ENCODE measurements at regions not wholly inside any gene's neighbourhood (a gene's known extent, or its start where the extent isn't known, plus 50 kb on each side); places are given as distances from the start of the nearest gene placed in this dataset.

DNA sequence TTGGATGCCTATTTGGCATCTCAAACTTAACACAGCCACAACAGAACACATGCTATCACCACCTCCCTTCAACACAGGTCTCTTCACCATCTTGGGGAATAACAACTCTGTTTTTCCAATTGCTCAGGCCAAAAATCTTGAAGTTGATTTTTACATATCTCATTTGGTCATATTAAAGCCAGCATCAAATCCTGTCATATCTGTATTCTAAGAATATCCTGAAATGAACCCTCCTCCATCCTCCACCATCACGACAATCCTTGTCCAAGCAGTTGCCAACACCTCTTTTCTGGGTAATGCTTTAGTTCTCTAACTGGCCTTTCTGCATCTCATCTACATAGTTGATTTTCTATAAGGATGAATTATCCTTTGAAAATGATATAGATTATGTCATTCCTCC is 168.7 kb downstream of the GPR37 start:
- TF ChIP-seq ERG (CRISPR knock-in tag; IDR thresholded peaks at IDR 0.05), result no peak
- no peak for TF ChIP-seq ZMAT4 (CRISPR knock-in tag; IDR thresholded peaks at IDR 0.05)
- TF ChIP-seq ZNF263 (CRISPR knock-in tag; IDR thresholded peaks at IDR 0.05; ENCODE audit: low read depth), result no peak
- TF ChIP-seq SMAD4 (CRISPR knock-in tag; IDR thresholded peaks at IDR 0.05), result no peak
- no peak for TF ChIP-seq GRHL2 (CRISPR knock-in tag; IDR thresholded peaks at IDR 0.05; ENCODE audit: insufficient replicate concordance, severe bottlenecking)
- TF ChIP-seq HMGA2 (CRISPR knock-in tag; IDR thresholded peaks at IDR 0.05), result no peak
- TF ChIP-seq, protein P1, sequence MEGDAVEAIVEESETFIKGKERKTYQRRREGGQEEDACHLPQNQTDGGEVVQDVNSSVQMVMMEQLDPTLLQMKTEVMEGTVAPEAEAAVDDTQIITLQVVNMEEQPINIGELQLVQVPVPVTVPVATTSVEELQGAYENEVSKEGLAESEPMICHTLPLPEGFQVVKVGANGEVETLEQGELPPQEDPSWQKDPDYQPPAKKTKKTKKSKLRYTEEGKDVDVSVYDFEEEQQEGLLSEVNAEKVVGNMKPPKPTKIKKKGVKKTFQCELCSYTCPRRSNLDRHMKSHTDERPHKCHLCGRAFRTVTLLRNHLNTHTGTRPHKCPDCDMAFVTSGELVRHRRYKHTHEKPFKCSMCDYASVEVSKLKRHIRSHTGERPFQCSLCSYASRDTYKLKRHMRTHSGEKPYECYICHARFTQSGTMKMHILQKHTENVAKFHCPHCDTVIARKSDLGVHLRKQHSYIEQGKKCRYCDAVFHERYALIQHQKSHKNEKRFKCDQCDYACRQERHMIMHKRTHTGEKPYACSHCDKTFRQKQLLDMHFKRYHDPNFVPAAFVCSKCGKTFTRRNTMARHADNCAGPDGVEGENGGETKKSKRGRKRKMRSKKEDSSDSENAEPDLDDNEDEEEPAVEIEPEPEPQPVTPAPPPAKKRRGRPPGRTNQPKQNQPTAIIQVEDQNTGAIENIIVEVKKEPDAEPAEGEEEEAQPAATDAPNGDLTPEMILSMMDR (IDR thresholded peaks at IDR 0.05), result no peak
- TF ChIP-seq TEAD4 (CRISPR knock-in tag; IDR thresholded peaks at IDR 0.05), result no peak
- TF ChIP-seq EMX1 (CRISPR knock-in tag; IDR thresholded peaks at IDR 0.05), result no peak
- no peak for TF ChIP-seq ZNF423 (CRISPR knock-in tag; IDR thresholded peaks at IDR 0.05)
- TF ChIP-seq, protein P2, sequence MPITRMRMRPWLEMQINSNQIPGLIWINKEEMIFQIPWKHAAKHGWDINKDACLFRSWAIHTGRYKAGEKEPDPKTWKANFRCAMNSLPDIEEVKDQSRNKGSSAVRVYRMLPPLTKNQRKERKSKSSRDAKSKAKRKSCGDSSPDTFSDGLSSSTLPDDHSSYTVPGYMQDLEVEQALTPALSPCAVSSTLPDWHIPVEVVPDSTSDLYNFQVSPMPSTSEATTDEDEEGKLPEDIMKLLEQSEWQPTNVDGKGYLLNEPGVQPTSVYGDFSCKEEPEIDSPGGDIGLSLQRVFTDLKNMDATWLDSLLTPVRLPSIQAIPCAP (CRISPR knock-in tag; IDR thresholded peaks at IDR 0.05), result no peak
- Mint-ChIP-seq H3K4me1 (no peaks in the 10 kb centered on the region), H3K4me3 (no peak overlapping the region), H3K9me3 (no peaks in the 10 kb centered on the region), H3K27ac (no peak overlapping the region), H3K36me3 (no peaks in the 10 kb centered on the region), H3K27me3 (ENCODE audit: low read depth) (no peaks in the 10 kb centered on the region)
- POLR2A ChIA-PET, result no interaction called here
- CTCF ChIA-PET, result no interaction called here
- no peak for ATAC-seq
- no peak for DNase-seq (ENCODE audit: low spot score)

DNA sequence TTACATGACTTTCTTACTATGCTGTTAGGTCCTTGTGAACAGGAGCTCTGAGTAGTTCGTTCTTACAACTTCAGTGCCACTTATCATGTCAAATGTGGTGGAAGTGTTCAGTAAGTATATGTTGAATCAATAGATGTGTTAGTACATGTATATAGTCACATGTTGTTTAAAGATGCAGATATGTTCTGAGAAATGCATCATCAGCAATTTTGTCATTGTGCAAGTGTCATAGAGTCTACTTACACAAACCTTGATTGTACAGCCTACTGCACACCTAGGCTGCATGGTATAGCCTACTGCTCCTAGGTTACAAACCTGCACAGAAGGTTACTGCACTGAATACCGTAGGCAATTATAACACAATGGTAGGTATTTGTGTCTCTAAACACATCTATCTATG is 174.8 kb downstream of the GPR37 start:
- POLR2A ChIA-PET, result interaction anchor here (0.5 kb wide), 1 partner anchor 229 kb away, joined by 3 read pairs; no protein-coding TSS in a partner anchor
- ATAC-seq (no peak), DNase-seq (ENCODE audit: low spot score) (no peak)
- peaks cover 17% of the 10 kb centered on the region for H3K9me3 Mint-ChIP-seq
- H3K27me3 Mint-ChIP-seq (ENCODE audit: low read depth), result no peaks in the 10 kb centered on the region
- no peak overlapping the region for H3K4me3 Mint-ChIP-seq
- H3K27ac Mint-ChIP-seq, result no peak overlapping the region
- no peaks in the 10 kb centered on the region; the same call in 1 of the 2 replicates for H3K36me3 Mint-ChIP-seq
- no peaks in the 10 kb centered on the region for H3K4me1 Mint-ChIP-seq
- CTCF ChIA-PET, result no interaction called here
- no peak for TF ChIP-seq TCF7 (CRISPR knock-in tag; IDR thresholded peaks at IDR 0.05; ENCODE audit: low read depth)
- TF ChIP-seq ZNF263 (CRISPR knock-in tag; IDR thresholded peaks at IDR 0.05; ENCODE audit: low read depth), result no peak
- TF ChIP-seq ELF4 (CRISPR knock-in tag; IDR thresholded peaks at IDR 0.05; ENCODE audit: low read depth), result no peak
- TF ChIP-seq CDX4 (CRISPR knock-in tag; IDR thresholded peaks at IDR 0.05; ENCODE audit: borderline replicate concordance), result no peak
- TF ChIP-seq ZNF232 (CRISPR knock-in tag; IDR thresholded peaks at IDR 0.05), result no peak
- TF ChIP-seq E2F4 (CRISPR knock-in tag; IDR thresholded peaks at IDR 0.05; ENCODE audit: borderline replicate concordance, low read depth), result no peak
- no peak for TF ChIP-seq SP1 (CRISPR knock-in tag; conservative IDR thresholded peaks at IDR 0.05)
- no peak for TF ChIP-seq NR2C2 (CRISPR knock-in tag; IDR thresholded peaks at IDR 0.05)
- TF ChIP-seq OVOL2 (CRISPR knock-in tag; IDR thresholded peaks at IDR 0.05; ENCODE audit: borderline replicate concordance), result no peak
- no peak for TF ChIP-seq ZNF317 (CRISPR knock-in tag; IDR thresholded peaks at IDR 0.05; ENCODE audit: borderline replicate concordance, low read depth)
- TF ChIP-seq, protein P3, sequence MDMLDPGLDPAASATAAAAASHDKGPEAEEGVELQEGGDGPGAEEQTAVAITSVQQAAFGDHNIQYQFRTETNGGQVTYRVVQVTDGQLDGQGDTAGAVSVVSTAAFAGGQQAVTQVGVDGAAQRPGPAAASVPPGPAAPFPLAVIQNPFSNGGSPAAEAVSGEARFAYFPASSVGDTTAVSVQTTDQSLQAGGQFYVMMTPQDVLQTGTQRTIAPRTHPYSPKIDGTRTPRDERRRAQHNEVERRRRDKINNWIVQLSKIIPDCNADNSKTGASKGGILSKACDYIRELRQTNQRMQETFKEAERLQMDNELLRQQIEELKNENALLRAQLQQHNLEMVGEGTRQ (CRISPR knock-in tag; IDR thresholded peaks at IDR 0.05), result no peak
- TF ChIP-seq, protein P4, sequence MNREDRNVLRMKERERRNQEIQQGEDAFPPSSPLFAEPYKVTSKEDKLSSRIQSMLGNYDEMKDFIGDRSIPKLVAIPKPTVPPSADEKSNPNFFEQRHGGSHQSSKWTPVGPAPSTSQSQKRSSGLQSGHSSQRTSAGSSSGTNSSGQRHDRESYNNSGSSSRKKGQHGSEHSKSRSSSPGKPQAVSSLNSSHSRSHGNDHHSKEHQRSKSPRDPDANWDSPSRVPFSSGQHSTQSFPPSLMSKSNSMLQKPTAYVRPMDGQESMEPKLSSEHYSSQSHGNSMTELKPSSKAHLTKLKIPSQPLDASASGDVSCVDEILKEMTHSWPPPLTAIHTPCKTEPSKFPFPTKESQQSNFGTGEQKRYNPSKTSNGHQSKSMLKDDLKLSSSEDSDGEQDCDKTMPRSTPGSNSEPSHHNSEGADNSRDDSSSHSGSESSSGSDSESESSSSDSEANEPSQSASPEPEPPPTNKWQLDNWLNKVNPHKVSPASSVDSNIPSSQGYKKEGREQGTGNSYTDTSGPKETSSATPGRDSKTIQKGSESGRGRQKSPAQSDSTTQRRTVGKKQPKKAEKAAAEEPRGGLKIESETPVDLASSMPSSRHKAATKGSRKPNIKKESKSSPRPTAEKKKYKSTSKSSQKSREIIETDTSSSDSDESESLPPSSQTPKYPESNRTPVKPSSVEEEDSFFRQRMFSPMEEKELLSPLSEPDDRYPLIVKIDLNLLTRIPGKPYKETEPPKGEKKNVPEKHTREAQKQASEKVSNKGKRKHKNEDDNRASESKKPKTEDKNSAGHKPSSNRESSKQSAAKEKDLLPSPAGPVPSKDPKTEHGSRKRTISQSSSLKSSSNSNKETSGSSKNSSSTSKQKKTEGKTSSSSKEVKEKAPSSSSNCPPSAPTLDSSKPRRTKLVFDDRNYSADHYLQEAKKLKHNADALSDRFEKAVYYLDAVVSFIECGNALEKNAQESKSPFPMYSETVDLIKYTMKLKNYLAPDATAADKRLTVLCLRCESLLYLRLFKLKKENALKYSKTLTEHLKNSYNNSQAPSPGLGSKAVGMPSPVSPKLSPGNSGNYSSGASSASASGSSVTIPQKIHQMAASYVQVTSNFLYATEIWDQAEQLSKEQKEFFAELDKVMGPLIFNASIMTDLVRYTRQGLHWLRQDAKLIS (CRISPR knock-in tag; IDR thresholded peaks at IDR 0.05; ENCODE audit: borderline replicate concordance), result no peak
- no peak for TF ChIP-seq JAZF1 (CRISPR knock-in tag; IDR thresholded peaks at IDR 0.05)
- no peak for TF ChIP-seq ATF2 (CRISPR knock-in tag; IDR thresholded peaks at IDR 0.05; ENCODE audit: borderline replicate concordance, low read depth)

All from WTC11 (cell line).